ENCODE measurements at regions not wholly inside any gene's neighbourhood (a gene's known extent, or its start where the extent isn't known, plus 50 kb on each side); places are given as distances from the start of the nearest gene placed in this dataset.

DNA sequence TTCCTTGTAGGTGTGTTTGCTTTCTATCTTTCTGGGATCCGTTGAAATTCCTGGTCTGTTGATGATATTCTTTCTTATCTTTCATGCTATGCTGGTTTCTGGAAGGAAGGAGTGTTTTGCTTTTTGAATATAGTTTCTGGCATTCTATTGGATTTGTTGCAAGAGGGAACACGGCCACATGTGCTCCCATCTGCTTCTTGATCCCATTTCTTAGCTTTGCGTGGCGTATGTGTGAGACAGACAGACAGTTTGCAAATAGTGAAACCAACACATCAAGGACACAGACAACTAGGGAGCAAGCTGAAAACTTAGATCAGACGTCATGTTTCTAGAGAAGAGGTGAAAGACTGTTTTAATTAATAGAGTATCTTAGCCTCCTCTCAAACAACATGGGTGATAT, 261.9 kb upstream of the PUDP start:
- TF ChIP-seq CTCF (IDR thresholded peaks at IDR 0.05) (no peak), POLR2A (IDR thresholded peaks at IDR 0.05) (no peak)
